ENCODE measurements at regions not wholly inside any gene's neighbourhood (a gene's known extent, or its start where the extent isn't known, plus 50 kb on each side); places are given as distances from the start of the nearest gene placed in this dataset.

DNA sequence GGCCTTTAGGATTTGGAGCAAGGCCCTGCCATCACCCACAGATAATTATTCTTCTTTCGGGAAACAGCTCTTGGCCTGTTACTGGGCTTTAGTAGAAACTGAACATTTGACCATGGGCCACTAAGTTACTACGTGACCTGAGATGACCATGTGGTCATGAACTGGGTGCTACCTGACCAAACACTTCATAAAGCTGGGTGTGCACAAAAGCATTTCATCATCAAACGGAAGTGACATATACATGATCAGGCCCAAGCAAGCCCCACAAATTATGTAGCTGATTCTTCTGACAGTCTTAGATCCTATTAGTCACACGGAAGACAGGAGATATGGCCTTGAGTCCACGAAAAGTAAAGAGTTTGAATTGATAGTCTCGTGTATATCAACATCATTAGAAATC is 130.9 kb upstream of the FBN2 start:
- no peak for TF ChIP-seq EZH2phosphoT487 (IDR thresholded peaks at IDR 0.05; ENCODE audit: unreplicated experiment)
- TF ChIP-seq, protein P1, sequence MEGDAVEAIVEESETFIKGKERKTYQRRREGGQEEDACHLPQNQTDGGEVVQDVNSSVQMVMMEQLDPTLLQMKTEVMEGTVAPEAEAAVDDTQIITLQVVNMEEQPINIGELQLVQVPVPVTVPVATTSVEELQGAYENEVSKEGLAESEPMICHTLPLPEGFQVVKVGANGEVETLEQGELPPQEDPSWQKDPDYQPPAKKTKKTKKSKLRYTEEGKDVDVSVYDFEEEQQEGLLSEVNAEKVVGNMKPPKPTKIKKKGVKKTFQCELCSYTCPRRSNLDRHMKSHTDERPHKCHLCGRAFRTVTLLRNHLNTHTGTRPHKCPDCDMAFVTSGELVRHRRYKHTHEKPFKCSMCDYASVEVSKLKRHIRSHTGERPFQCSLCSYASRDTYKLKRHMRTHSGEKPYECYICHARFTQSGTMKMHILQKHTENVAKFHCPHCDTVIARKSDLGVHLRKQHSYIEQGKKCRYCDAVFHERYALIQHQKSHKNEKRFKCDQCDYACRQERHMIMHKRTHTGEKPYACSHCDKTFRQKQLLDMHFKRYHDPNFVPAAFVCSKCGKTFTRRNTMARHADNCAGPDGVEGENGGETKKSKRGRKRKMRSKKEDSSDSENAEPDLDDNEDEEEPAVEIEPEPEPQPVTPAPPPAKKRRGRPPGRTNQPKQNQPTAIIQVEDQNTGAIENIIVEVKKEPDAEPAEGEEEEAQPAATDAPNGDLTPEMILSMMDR (conservative IDR thresholded peaks at IDR 0.05; ENCODE audit: low read depth in 2 of 2): no peak
- no peak for TF ChIP-seq CREB1 (CRISPR knock-in tag; IDR thresholded peaks at IDR 0.05; ENCODE audit: low read depth)
- no peak for TF ChIP-seq REST (IDR thresholded peaks at IDR 0.05; ENCODE audit: unreplicated experiment)
- TF ChIP-seq POLR2AphosphoS5 (IDR thresholded peaks at IDR 0.05; ENCODE audit: low read depth): no peak

Measured in GM23338 (cell line).